B cell (primary cell): ENCODE measurements at regions not wholly inside any gene's neighbourhood (a gene's known extent, or its start where the extent isn't known, plus 50 kb on each side); places are given as distances from the start of the nearest gene placed in this dataset.

Source experiments
- ATAC-seq: fragments of 200-7000 bp; cut with Tn5 transposase; one replicate; pipeline ENCODE4 v1.10.0; 2021; ENCODE audit warnings: low read depth, mild to moderate bottlenecking, moderate number of reproducible peaks, moderate library complexity
- CTCF ChIA-PET: fragments of 350-600 bp; sonication (Branson Sonifier 250); formaldehyde crosslinking; loops from one replicate; lab custom pipeline; 2021; ENCODE audit warnings: antibody characterized with exemption, inconsistent platforms; lab: Charles Lee
- POLR2A ChIA-PET: fragments of 350-600 bp; sonication (Branson Sonifier 250); formaldehyde crosslinking; loops from one replicate; lab custom pipeline; 2021; ENCODE audit warnings: antibody characterized with exemption; lab: Charles Lee
- DNase-seq: peaks from one replicate; pipeline ENCODE4 v3.0.0; 2013
- H2AFZ ChIP-seq: 2 replicates; pipeline ENCODE4 v1.6.1; 2012; ENCODE audit warnings: mild to moderate bottlenecking, low read depth, low read length; ENCODE audit not compliant: insufficient read depth, poor library complexity, severe bottlenecking
- H3K27ac ChIP-seq, 2 donors: 1 replicate in 1 of 2; 2 replicates in 1 of 2; pipeline ENCODE4 v1.5.1; 2012 to 2013; ENCODE audit warnings: low read length in 2 of 2, mild to moderate bottlenecking in 2 of 2, moderate library complexity in 1 of 2
- H3K27me3 ChIP-seq, 4 experiments: fragments of 200-600 bp in 1 of 4; sonication (generic) in 1 of 4; replicated peaks in 1 of 4; 1 replicate in 2 of 4; 2 replicates in 2 of 4; pipeline versions ENCODE4 v1.6.1 to v1.7.0; 2013 to 2016; ENCODE audit warnings: low read length in 3 of 4, mild to moderate bottlenecking in 2 of 4, mixed read lengths in 1 of 4, moderate library complexity in 1 of 4; ENCODE audit not compliant: insufficient read depth in 4 of 4, control insufficient read depth in 3 of 4; ENCODE audit errors: control extremely low read depth in 1 of 4
- H3K36me3 ChIP-seq, 2 experiments: replicated peaks in 1 of 2; 1 replicate in 1 of 2; 2 replicates in 1 of 2; pipeline versions ENCODE4 v1.6.1 to v1.7.1; 2013; ENCODE audit warnings: low read length in 1 of 2; ENCODE audit not compliant: insufficient read depth in 2 of 2, control insufficient read depth in 1 of 2; ENCODE audit errors: control extremely low read depth in 1 of 2, extremely low read depth in 1 of 2
- H3K4me1 ChIP-seq, 2 donors: fragments of 200-600 bp in 1 of 2; sonication (generic) in 1 of 2; 1 replicate in 1 of 2; 2 replicates in 1 of 2; pipeline versions ENCODE4 v1.5.1 to v1.6.1; 2013 to 2017; ENCODE audit warnings: low read length in 2 of 2; ENCODE audit not compliant: control insufficient read depth in 2 of 2, insufficient read depth in 2 of 2
- H3K4me2 ChIP-seq: replicated peaks from 2 replicates; pipeline ENCODE3; 2012; ENCODE audit warnings: mild to moderate bottlenecking, low read depth, low read length; ENCODE audit not compliant: poor library complexity, severe bottlenecking
- H3K4me3 ChIP-seq, 5 experiments: fragments of 200-600 bp in 1 of 5; sonication (generic) in 1 of 5; 1 replicate in 3 of 5; 2 replicates in 2 of 5; pipeline versions ENCODE4 v1.5.1 to v1.7.0; 2011 to 2016; ENCODE audit warnings: low read length in 4 of 5, mild to moderate bottlenecking in 4 of 5, low read depth in 2 of 5, control low read depth in 1 of 5, moderate library complexity in 1 of 5; ENCODE audit not compliant: insufficient read depth in 1 of 5; ENCODE audit errors: control extremely low read depth in 1 of 5, extremely low read depth in 1 of 5
- H3K79me2 ChIP-seq: fragments of 200-600 bp; sonication (generic); one replicate; pipeline ENCODE4 v1.6.0; 2016; ENCODE audit warnings: low read length; ENCODE audit not compliant: control insufficient read depth, insufficient read depth
- H3K9ac ChIP-seq: fragments of 200-600 bp; sonication (generic); 2 replicates; pipeline ENCODE4 v1.6.1; 2017; ENCODE audit warnings: mild to moderate bottlenecking, low read length, moderate library complexity
- H3K9me3 ChIP-seq, 3 donors: one replicate each; pipeline versions ENCODE4 v1.6.1 to v1.7.1; 2013; ENCODE audit warnings: low read length in 2 of 3; ENCODE audit not compliant: control insufficient read depth in 2 of 3, insufficient read depth in 1 of 3; ENCODE audit errors: control extremely low read depth in 1 of 3
- H4K20me1 ChIP-seq: 2 replicates; pipeline ENCODE4 v1.6.0; 2012; ENCODE audit warnings: mild to moderate bottlenecking, low read length; ENCODE audit not compliant: insufficient read depth, control insufficient read depth, poor library complexity, severe bottlenecking
- H3K27ac Mint-ChIP-seq: one replicate; pipeline ENCODE4 v1.8.0; 2021; ENCODE audit warnings: mixed read lengths
- H3K27me3 Mint-ChIP-seq: one replicate; pipeline ENCODE4 v1.8.0; 2021; ENCODE audit warnings: mixed read lengths
- H3K4me1 Mint-ChIP-seq: one replicate; pipeline ENCODE4 v1.8.0; 2021; ENCODE audit warnings: mixed read lengths
- H3K4me3 Mint-ChIP-seq: one replicate; pipeline ENCODE4 v1.8.0; 2021; ENCODE audit warnings: mixed read lengths
- H3K9me3 Mint-ChIP-seq: one replicate; pipeline ENCODE4 v1.8.0; 2022; ENCODE audit warnings: mixed read lengths; ENCODE audit not compliant: insufficient read depth
- EZH2 ChIP-seq: IDR thresholded peaks from 2 replicates; pipeline ENCODE4 v1.6.1; 2012; ENCODE audit warnings: borderline replicate concordance, low read depth, mild to moderate bottlenecking, moderate library complexity, low read length; ENCODE audit not compliant: insufficient read depth, poor library complexity, severe bottlenecking
- WGBS: methylation state at CpG from one replicate; pipeline ENCODE4 v1.1.5; 2013; ENCODE audit warnings: missing lambda C conversion rate; ENCODE audit not compliant: insufficient coverage; 5-methylcytosine and 5-hydroxymethylcytosine counted together
- intact Hi-C: fragments of 100-400 bp; cut with micrococcal nuclease; formaldehyde crosslinking; loops from one replicate; pipeline ENCODE4 v1.10.0; 2022
- TF ChIP-seq, protein P1 (sequence below): fragments of 200-600 bp; IDR thresholded peaks from one replicate; pipeline ENCODE4 v1.8.0; 2022; ENCODE audit warnings: antibody characterized with exemption, mild to moderate bottlenecking

DNA sequence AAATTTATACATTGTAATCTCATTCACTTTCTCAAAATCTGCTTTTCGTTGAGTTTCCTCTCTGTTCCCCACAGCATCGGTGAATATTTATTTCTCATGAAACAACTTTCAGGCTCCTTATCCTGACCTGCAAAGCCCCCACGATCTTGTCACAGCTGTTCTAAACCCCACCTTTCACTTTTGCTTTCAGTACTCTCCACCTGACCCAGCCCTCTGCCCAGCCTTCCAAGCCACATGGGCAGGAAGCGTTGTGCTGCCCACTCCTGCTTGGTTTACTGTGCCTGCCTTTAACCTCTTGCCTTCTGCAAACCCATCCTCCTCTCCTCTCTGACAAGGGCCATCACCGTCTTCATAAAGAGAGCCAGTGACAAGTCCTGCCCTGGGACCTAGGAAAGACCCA is 262.5 kb downstream of the GALR1 start:
- no peaks in the 10 kb centered on the region for H3K27me3 ChIP-seq
- no peaks in the 10 kb centered on the region for H3K4me1 ChIP-seq
- H3K36me3 ChIP-seq = no peaks in the 10 kb centered on the region
- H3K4me1 Mint-ChIP-seq = no peaks in the 10 kb centered on the region
- no peak overlapping the region for H3K9ac ChIP-seq
- no peak overlapping the region for H3K27ac Mint-ChIP-seq
- ChIA-PET CTCF (no interaction called here), POLR2A (no interaction called here)
- H3K9me3 ChIP-seq = no peaks in the 10 kb centered on the region
- no peak overlapping the region for H3K27ac ChIP-seq
- 74% methylated on average over 5 of the region's 5 CpGs for WGBS
- no peak overlapping the region for H3K4me3 ChIP-seq
- H4K20me1 ChIP-seq = no peaks in the 10 kb centered on the region
- peaks cover 2% of the 10 kb centered on the region for H3K27me3 Mint-ChIP-seq
- H3K9me3 Mint-ChIP-seq = peaks cover 3% of the 10 kb centered on the region
- DNase-seq (no peak), ATAC-seq (no peak)
- TF ChIP-seq, protein P1, sequence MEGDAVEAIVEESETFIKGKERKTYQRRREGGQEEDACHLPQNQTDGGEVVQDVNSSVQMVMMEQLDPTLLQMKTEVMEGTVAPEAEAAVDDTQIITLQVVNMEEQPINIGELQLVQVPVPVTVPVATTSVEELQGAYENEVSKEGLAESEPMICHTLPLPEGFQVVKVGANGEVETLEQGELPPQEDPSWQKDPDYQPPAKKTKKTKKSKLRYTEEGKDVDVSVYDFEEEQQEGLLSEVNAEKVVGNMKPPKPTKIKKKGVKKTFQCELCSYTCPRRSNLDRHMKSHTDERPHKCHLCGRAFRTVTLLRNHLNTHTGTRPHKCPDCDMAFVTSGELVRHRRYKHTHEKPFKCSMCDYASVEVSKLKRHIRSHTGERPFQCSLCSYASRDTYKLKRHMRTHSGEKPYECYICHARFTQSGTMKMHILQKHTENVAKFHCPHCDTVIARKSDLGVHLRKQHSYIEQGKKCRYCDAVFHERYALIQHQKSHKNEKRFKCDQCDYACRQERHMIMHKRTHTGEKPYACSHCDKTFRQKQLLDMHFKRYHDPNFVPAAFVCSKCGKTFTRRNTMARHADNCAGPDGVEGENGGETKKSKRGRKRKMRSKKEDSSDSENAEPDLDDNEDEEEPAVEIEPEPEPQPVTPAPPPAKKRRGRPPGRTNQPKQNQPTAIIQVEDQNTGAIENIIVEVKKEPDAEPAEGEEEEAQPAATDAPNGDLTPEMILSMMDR = no peak
- no peak for TF ChIP-seq EZH2
- intact Hi-C loops = no loop called here
- H3K4me3 Mint-ChIP-seq = no peak overlapping the region
- H3K4me2 ChIP-seq = no peak overlapping the region
- H2AFZ ChIP-seq = no peak overlapping the region
- no peaks in the 10 kb centered on the region for H3K79me2 ChIP-seq

DNA sequence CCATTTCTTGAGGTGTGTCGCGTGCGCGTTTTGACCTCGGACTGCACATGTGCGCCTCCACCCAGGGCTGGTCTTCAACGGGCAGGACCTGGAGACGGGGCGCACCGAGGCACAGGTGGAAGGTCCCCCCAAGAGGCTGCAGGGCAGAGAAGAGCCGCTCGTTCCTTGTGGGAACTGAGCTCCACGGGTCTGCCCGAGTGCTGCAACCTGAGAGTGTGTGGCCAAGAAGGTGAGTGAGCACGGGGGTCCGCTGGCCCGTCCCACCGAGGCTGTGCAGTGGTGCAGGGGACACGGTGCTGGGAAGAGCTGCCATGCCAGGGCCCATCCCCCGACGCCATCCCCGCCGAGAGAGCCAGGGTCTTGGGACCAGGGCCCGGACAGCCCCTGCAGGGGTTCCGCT is 268.3 kb downstream of the GALR1 start:
- no peak for ATAC-seq
- WGBS = 98% methylated on average over 25 of the region's 25 CpGs

More for the DNA sequence above, 268.3 kb downstream of the GALR1 start:
- intact Hi-C loops = no loop called here
- no peaks in the 10 kb centered on the region for H3K79me2 ChIP-seq
- Mint-ChIP-seq H3K27ac (no peak overlapping the region), H3K9me3 (no peaks in the 10 kb centered on the region), H3K4me1 (no peaks in the 10 kb centered on the region), H3K27me3 (no peaks in the 10 kb centered on the region), H3K4me3 (no peak overlapping the region)
- H3K9me3 ChIP-seq = peaks cover 0 to 10% (median 0%) of the 10 kb centered on the region in 3 donors
- H3K9ac ChIP-seq = no peak overlapping the region
- TF ChIP-seq, protein P1 = no peak
- no peak for TF ChIP-seq EZH2
- no peak for DNase-seq
- ChIA-PET CTCF (no interaction called here), POLR2A (no interaction called here)
- H2AFZ ChIP-seq = no peak overlapping the region
- H4K20me1 ChIP-seq = no peaks in the 10 kb centered on the region
- H3K36me3 ChIP-seq = no peaks in the 10 kb centered on the region
- H3K4me2 ChIP-seq = no peak overlapping the region
- H3K4me1 ChIP-seq = no peaks in the 10 kb centered on the region
- no peak overlapping the region for H3K27ac ChIP-seq
- H3K27me3 ChIP-seq = no peaks in the 10 kb centered on the region
- H3K4me3 ChIP-seq = no peak overlapping the region
